Endometrium (tissue), 2 donors: ENCODE measurements at regions not wholly inside any gene's neighbourhood (a gene's known extent, or its start where the extent isn't known, plus 50 kb on each side); places are given as distances from the start of the nearest gene placed in this dataset.

Experiments used
- FAIRE-seq: peaks from 2 replicates; lab custom pipeline; 2012; peaks lifted over from hg19 to GRCh38; lab: Jason Lieb, UNC
- donor health status: control.
- donor health status: control.

DNA sequence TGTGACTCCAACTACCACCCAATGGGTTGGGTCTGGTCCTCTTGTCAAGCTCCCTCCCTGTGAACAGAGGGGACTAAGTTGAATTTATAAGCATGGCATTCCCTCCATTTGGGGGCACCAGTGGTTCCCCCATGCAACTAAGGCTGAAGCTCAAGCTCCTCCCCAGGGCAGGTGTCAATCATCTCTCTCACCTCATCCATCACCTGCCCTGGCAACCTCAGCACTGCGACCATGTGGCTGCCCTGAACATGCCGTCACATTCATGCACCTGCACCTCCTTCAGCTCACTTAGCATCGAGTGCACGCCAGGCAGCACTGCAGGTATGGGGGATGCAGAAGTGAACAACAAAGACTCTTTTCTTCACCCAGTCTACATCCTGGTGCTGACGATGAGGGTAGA, 799.3 kb downstream of the TBC1D22A start:
- FAIRE-seq = no peak

DNA sequence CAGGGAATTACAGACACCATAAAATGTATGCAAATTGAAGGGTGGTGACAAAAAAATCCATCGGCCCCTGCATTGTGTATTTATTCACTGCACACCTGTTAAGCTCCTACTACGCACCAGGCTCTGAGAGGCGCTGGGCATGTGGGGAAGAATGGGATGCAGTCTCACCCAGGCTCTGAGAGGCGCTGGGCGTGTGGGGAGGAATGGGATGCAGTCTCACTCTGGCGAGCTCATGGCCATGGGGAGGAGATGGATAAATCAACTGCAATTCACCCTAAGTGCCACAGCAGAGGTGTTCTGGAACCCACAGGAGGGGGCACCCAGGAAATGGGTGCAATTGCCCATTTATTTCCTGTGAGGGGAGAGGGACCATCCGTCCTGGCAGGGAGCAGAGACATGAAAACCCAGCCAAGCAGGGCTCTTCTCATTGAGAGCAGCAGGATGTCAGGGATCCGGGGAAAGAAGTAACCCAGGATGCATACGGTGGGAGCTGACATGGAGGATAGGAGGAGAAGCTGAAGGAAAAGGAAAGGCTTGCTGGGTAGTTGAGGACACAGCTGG, 798.7 kb downstream of the TBC1D22A start:
- FAIRE-seq = no peak

DNA sequence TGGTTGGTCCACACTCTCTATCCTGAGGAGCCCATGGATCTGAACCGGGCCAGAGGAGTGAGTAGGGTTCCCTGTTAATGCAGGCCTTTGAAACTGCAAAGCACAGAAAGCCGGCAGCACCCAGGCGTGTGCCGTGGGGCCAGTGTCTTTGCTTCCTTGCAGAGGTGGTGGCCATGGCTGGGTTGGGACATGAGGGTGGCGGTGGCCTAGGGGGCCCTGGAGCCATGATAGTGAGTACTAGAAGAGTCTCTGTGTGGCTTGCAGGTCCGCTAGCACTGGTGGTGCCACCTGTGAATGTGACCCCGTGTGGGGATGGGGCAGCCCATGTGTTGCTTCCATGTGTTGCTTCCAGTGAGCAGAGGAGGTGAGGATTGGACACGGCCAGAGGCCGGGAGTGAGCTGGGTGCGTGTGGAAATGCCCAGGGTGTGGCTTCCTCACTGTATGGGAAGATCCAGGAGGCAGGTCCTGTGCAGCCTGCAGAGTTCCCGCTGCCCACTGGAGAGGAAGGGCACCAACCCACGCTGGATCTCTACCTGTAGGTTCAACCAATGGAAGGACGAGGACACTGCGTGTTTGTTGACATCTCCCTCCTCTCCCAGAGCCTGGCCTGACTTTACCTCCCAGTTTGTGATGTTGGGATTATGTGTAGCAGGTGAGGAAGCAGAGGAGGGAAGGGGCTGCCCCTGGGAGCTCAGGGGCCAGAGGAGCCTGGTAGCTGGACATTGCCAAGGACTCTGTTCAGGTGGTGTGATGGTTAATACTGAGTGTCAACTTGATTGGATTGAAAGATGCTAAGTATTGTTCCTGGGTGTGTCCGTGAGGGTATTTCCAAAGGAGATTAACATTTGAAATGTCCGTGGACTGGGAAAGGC, 796.6 kb downstream of the TBC1D22A start:
- no peak for FAIRE-seq

DNA sequence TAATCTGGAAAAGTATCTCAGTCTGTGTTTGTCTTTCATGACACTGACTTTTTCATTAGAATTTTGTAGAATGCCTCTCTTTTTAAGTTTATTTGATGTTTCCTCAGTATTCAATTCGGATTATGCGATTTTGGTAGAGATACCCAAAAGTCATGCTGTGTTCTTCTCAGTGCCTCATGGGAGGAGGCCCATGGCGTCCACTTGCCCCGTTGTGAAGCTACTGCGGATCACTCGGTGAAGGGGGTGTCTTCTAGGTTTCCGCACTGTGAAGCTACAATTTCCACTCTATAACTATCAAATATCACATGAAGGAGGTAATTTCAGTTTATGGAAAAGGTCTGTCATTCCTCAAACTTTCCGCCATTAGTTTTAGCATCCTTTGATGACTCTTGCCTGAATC, 794.0 kb downstream of the TBC1D22A start:
- no peak for FAIRE-seq

- no peak for FAIRE-seq
Measured at GRCh38 chr22:47553436-47553835, 791.0 kb downstream of the TBC1D22A start.

DNA sequence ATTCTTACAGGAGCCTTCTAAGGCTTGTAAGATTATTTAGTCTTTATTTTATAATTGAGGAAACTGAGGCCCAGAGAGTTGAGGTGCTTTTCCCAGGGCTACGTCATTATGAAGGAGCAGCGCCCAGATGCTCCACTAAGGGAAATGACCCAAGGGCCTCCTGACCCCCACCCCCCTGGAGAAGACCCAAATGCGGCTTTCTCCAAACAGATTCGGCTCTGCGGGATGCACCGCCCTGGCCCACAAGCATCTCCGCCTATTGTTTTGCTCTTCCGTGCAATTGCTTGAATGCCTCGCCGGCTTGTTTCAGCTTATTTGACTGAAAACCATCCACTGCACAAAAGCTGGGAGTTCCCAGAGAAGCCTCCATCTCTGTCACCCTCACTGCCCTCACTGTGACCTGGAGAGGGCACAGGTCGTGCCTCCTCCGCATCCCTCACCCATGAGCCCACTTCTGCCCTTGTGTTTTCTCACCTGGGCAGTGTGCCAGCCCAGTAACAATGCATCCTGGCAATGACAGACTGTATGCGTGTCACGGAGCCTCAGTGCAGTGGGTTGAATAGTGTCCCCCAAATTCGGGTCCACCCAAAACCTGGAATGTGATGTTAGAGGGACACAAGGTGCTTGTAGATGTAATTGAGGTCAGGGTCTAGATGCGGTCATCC, 790.2 kb downstream of the TBC1D22A start:
- FAIRE-seq = no peak

DNA sequence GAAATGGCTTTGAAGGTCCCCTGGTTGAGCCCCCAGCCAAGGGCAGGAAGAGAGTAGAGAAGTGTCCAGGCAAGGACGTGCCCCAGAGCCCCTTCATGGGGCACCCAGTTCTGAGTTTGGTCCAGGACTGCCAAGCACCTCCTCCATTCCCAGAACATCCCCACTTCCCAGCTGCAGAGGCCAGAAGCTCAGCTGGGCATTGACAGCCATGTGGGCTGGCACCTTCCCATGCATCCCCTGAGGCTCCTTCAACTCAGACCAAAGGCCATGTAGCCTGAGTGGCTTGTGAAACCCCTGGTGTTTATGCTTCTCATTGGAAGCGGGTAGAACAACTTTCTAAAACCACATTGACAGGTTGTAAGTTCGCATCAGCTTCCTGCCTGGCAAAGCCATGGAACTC, 789.6 kb downstream of the TBC1D22A start:
- no peak for FAIRE-seq

GRCh38 chr22:47551431-47551775, 789.0 kb downstream of the TBC1D22A start:
- FAIRE-seq = no peak

DNA sequence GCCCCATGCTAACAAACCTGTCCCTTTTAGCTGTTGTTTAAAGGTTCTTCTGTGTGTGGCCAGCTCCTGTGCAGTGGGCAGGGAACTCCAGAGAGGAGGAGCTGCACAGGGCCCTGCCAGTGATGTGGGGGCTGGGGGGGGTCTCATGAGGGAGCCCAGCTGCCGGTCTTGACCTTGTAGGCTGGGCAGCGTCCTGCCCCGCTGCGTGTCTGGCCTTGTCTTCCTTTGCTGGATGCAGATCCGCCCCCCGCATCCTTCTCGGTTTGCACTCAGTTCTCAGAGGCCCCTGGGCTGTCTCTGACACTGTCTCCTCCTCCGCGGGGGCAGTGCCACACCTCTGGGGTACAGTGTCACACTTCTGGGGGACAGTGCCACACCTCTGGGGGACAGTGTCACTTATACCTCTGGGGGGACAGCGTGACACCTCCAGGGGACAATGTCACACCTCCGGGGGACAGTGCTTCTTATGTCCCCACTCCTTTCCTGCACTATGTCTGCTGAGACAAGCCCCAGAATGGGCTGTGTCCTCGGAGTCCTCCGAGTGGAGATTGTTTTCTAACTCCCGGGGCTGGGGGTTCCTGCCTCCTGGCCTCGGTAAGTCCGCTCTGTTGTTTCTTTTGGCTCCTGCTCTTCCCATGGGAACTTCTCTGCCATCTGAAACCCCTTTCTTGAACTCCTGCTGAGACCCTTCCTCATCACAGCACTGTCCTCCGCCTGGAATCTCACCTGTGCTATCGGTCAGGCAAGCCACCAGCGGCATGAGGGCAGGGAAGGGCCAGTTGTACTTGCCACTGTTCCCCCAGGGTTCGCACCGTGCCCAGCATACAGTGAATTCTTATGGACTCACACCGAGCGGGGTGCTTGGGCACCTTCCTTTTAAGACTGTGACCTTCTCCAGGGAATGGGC, 788.3 kb downstream of the TBC1D22A start:
- no peak for FAIRE-seq

GRCh38 chr22:47549741-47550340, 787.4 kb downstream of the TBC1D22A start:
- FAIRE-seq = no peak

DNA sequence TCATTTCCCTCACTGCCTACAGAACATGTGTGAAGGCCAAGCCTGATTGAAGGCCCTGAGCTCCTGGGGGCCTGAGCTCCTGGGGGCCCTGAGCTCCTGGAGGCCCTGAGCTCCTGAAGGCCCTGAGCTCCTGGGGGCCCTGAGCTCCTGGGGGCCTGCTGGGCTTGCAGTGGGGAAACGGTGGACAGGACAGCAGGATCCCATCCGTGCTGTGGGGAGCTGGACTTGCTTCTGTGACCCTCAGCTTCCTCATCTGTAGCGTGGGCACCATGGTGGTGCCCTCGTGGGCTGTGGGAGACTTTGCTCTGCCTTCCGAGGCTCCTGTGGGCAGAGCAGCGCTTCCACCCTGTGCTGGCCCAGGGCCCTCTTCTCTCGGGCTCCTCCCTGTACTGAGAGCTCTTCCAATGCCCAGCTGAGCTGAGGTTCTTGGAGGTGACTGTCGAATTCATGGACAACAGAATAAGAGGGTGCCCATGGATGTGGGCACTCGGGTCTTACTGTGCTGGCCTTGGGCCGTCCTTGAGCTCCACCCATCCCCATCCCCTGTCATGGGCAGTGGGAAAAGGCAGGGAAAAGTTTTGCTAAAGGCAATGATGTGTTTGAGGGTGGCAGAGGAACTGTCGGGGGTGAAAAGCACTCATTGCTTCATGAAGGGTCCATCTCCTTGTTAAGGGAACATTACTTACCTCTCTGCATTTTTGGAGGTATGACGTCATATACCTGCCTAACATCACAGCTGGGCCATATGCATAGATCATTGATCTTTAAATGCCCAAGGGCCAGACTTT, 786.7 kb downstream of the TBC1D22A start:
- FAIRE-seq = no peak

GRCh38 chr22:47547881-47548650, 785.6 kb downstream of the TBC1D22A start:
- no peak for FAIRE-seq

DNA sequence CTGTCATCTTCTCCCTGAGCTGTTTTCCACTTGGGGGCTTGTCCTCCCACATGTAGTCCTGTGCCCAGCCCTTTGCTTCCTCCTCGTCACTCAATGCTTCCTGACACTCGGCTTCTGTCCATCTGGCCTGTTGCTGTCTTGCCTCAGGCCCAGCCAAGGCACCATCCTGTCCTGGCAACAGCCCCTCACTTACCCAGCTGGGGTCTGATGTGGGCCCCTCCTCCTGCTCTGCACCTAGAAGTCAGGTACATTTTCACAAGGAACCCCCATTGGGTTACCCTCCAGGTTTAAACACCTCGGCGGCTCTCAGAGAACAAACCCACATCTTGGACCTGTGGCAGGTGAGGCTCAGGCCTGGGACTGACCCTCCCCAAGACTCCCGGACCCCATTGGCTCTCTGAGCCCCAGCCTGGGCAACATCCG, 784.8 kb downstream of the TBC1D22A start:
- no peak for FAIRE-seq

- FAIRE-seq = no peak
Measured at GRCh38 chr22:47544696-47545095, 782.2 kb downstream of the TBC1D22A start.

DNA sequence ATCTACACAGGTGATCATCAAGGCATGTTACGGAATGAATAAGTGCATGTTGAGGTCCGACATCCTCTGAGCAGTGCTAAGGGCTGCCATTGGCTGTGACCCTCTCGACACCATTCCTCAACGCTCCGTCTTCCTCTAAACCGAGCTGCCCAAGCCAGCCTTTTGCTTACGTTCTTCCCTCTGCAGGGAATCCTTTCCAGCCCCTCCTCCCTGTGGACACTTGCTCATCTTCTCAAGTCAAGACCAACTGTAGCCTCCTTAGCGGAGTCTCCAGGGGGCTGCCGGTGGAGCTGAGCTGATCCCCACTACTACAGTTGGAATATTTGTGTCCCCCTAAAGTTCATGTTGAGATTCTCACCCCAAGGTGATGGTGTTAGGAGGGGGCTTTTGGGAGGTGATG, 781.0 kb downstream of the TBC1D22A start:
- FAIRE-seq = no peak

GRCh38 chr22:47540011-47540410, 777.6 kb downstream of the TBC1D22A start:
- FAIRE-seq = no peak

- no peak for FAIRE-seq
Measured at GRCh38 chr22:47539374-47539773, 776.9 kb downstream of the TBC1D22A start.

- FAIRE-seq = no peak
Measured at GRCh38 chr22:47535681-47536080, 773.2 kb downstream of the TBC1D22A start.

GRCh38 chr22:47534804-47535410, 772.5 kb downstream of the TBC1D22A start:
- FAIRE-seq = no peak
